Prostate gland (tissue), 1 donor: ENCODE measurements at regions not wholly inside any gene's neighbourhood (a gene's known extent, or its start where the extent isn't known, plus 50 kb on each side); places are given as distances from the start of the nearest gene placed in this dataset.

Experiments used
- POLR2A ChIP-seq: fragments of 450-650 bp; IDR thresholded peaks from one replicate; pipeline ENCODE4 v1.6.1; 2016; ENCODE audit warnings: antibody characterized with exemption, mild to moderate bottlenecking
- POLR2AphosphoS5 ChIP-seq: sonication (generic); formaldehyde crosslinking; IDR thresholded peaks from one replicate; pipeline ENCODE4 v1.6.1; 2017; ENCODE audit warnings: antibody characterized with exemption

DNA sequence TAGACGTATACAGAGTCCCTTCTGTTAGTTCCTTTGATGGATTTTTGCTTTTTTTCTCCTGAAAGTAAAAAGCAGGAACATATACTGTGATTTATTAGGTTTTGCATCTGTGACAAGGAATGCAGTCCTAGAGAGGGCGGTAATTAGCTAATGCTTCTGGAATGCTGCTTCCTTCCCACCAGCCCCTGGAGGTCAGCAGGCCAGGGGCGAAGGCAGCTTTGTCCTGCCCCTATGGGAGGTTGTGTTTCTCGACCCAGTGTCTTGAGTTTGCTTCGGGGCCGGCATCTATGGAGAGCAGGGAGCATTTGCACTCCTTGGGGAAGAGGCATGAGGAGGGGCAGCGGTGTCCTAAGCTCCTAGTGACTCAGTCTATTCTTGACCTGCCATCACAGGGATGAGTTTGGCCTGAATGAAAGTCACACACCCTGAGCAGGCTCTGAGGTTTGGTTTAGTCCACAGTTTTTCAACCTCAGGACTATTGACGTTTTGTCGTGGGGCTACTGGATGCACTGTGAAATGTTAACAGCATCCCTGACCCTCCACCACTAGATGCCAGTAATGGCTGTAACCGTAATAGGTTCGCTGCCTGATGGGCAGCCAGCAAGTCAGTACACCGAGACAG lies 85.0 kb upstream of the KCNJ15 start:
- TF ChIP-seq POLR2A (no peak), POLR2AphosphoS5 (no peak)
